ENCODE measurements at regions not wholly inside any gene's neighbourhood (a gene's known extent, or its start where the extent isn't known, plus 50 kb on each side); places are given as distances from the start of the nearest gene placed in this dataset.

DNA sequence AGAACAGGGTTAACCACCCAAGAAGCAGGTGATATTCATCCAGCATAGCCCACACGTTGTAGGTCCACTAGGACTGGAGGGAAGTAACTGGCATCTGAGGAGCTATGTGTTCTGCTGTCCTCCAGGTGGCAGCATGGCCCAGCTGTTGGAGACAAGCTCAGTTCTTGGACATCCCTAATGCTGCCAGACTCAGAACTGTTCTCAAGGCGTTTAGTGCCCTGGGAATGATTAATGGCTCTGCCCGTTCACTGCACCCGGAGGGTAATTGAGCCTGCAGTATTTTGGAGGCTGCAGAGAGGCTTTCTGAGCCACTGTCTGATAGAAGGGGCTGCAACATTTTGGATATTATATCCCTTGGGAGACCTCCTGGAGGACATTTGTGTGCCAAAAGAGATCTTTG lies 521.3 kb upstream of the SEMA6D start:
- TF ChIP-seq CTCF (IDR thresholded peaks at IDR 0.05; ENCODE audit: insufficient read depth, low read depth, low read length) (peak; percentile 90), EZH2 (IDR thresholded peaks at IDR 0.05; ENCODE audit: insufficient read depth, low read length) (no peak)

Data from astrocyte (in vitro differentiated cells and primary cell).